ENCODE measurements at regions not wholly inside any gene's neighbourhood (a gene's known extent, or its start where the extent isn't known, plus 50 kb on each side); places are given as distances from the start of the nearest gene placed in this dataset.

- Histone ChIP-seq H3K27ac (no peak overlapping the region), H3K27me3 (ENCODE audit: insufficient read depth, low read depth) (no peaks in the 10 kb centered on the region; the same call in 1 of the 2 replicates)
Observed at GRCh38 chr9:16029796-16030363, 477.0 kb downstream of the CCDC171 start.

GRCh38 chr9:16030528-16031185 lies 477.8 kb downstream of the CCDC171 start:
- H3K4me2 ChIP-seq: peak overlapping the region; percentile 44
- H3K4me1 ChIP-seq (ENCODE audit: low read depth, poor library complexity, severe bottlenecking): peaks cover 23% of the 10 kb centered on the region
- no peaks in the 10 kb centered on the region for H3K79me2 ChIP-seq (ENCODE audit: insufficient read depth, low read depth)
- no peak overlapping the region for H3K4me3 ChIP-seq (IDR thresholded peaks at IDR 0.05; ENCODE audit: insufficient read depth, low read depth, low read length)
- no peak overlapping the region for H3K27ac ChIP-seq
- no peak overlapping the region for H3K9ac ChIP-seq
- no peaks in the 10 kb centered on the region; the same call in 1 of the 2 replicates for H3K27me3 ChIP-seq (ENCODE audit: insufficient read depth, low read depth)
- no peak overlapping the region for H2AFZ ChIP-seq (ENCODE audit: low read depth)
- no peaks in the 10 kb centered on the region for H3K36me3 ChIP-seq (ENCODE audit: insufficient read depth)
- TF ChIP-seq CTCF (conservative IDR thresholded peaks at IDR 0.05; ENCODE audit: low read depth, low read length): no peak
- no peaks in the 10 kb centered on the region for H4K20me1 ChIP-seq (ENCODE audit: insufficient read depth)

More at GRCh38 chr9:16029796-16030363, 477.0 kb downstream of the CCDC171 start:
- Histone ChIP-seq H3K79me2 (ENCODE audit: insufficient read depth, low read depth) (no peaks in the 10 kb centered on the region), H3K4me3 (IDR thresholded peaks at IDR 0.05; ENCODE audit: insufficient read depth, low read depth, low read length) (no peak overlapping the region), H3K9ac (no peak overlapping the region), H2AFZ (ENCODE audit: low read depth) (no peak overlapping the region), H3K4me1 (ENCODE audit: low read depth, poor library complexity, severe bottlenecking) (peaks cover 23% of the 10 kb centered on the region), H4K20me1 (ENCODE audit: insufficient read depth) (no peaks in the 10 kb centered on the region), H3K4me2 (peak overlapping the region; percentile 44), H3K36me3 (ENCODE audit: insufficient read depth) (no peaks in the 10 kb centered on the region)
- TF ChIP-seq CTCF (conservative IDR thresholded peaks at IDR 0.05; ENCODE audit: low read depth, low read length): no peak

GRCh38 chr9:16031486-16031885 lies 478.6 kb downstream of the CCDC171 start:
- no peak overlapping the region for H2AFZ ChIP-seq (ENCODE audit: low read depth)
- H3K4me3 ChIP-seq (IDR thresholded peaks at IDR 0.05; ENCODE audit: insufficient read depth, low read depth, low read length): no peak overlapping the region
- no peak overlapping the region for H3K27ac ChIP-seq
- TF ChIP-seq CTCF (conservative IDR thresholded peaks at IDR 0.05; ENCODE audit: low read depth, low read length): no peak
- H4K20me1 ChIP-seq (ENCODE audit: insufficient read depth): no peaks in the 10 kb centered on the region
- H3K27me3 ChIP-seq (ENCODE audit: insufficient read depth, low read depth): no peaks in the 10 kb centered on the region; the same call in 1 of the 2 replicates
- H3K9ac ChIP-seq: no peak overlapping the region
- no peaks in the 10 kb centered on the region for H3K36me3 ChIP-seq (ENCODE audit: insufficient read depth)
- no peak overlapping the region for H3K4me2 ChIP-seq
- peaks cover 23% of the 10 kb centered on the region for H3K4me1 ChIP-seq (ENCODE audit: low read depth, poor library complexity, severe bottlenecking)
- no peaks in the 10 kb centered on the region for H3K79me2 ChIP-seq (ENCODE audit: insufficient read depth, low read depth)

- Histone ChIP-seq H3K4me1 (ENCODE audit: low read depth, poor library complexity, severe bottlenecking) (peaks cover 23% of the 10 kb centered on the region), H2AFZ (ENCODE audit: low read depth) (no peak overlapping the region), H3K27ac (no peak overlapping the region), H4K20me1 (ENCODE audit: insufficient read depth) (no peaks in the 10 kb centered on the region), H3K4me3 (IDR thresholded peaks at IDR 0.05; ENCODE audit: insufficient read depth, low read depth, low read length) (no peak overlapping the region), H3K27me3 (ENCODE audit: insufficient read depth, low read depth) (no peaks in the 10 kb centered on the region; the same call in 1 of the 2 replicates), H3K4me2 (no peak overlapping the region), H3K36me3 (ENCODE audit: insufficient read depth) (no peaks in the 10 kb centered on the region), H3K9ac (no peak overlapping the region), H3K79me2 (ENCODE audit: insufficient read depth, low read depth) (no peaks in the 10 kb centered on the region)
- no peak for TF ChIP-seq CTCF (conservative IDR thresholded peaks at IDR 0.05; ENCODE audit: low read depth, low read length)
Observed at GRCh38 chr9:16031971-16032370, 479.1 kb downstream of the CCDC171 start.

All from KMS-11 (cell line).